Caco-2 (cell line): ENCODE measurements at regions not wholly inside any gene's neighbourhood (a gene's known extent, or its start where the extent isn't known, plus 50 kb on each side); places are given as distances from the start of the nearest gene placed in this dataset.

Experiments used
- BruUV-seq: library from RNA; stranded (reverse); fragments of 400-500 nt; replicated peaks from 2 replicates; lab custom pipeline; 2021; lab: Mats Ljungman, UMichigan
- CTCF ChIA-PET: fragments of 300-600 bp; sonication (Branson Sonifier 250); formaldehyde crosslinking; loops from one replicate; lab custom pipeline; 2022; ENCODE audit warnings: antibody characterized with exemption; lab: Charles Lee
- POLR2A ChIA-PET: fragments of 300-600 bp; sonication (Branson Sonifier 250); formaldehyde crosslinking; loops from one replicate; lab custom pipeline; 2022; ENCODE audit warnings: antibody characterized with exemption; lab: Charles Lee
- DNase-seq, 2 experiments: peaks; one replicate each; pipeline versions ENCODE4 v3.0.0 to v3.0.0-alpha.2; 2020 to 2022
- H3K27me3 ChIP-seq: replicated peaks from 2 replicates; pipeline ENCODE4 v1.6.0; 2011; ENCODE audit warnings: low read length; ENCODE audit not compliant: control insufficient read depth, insufficient read depth
- H3K36me3 ChIP-seq: 2 replicates; pipeline ENCODE4 v1.5.1; 2011; ENCODE audit warnings: low read length; ENCODE audit not compliant: control insufficient read depth, insufficient read depth
- H3K4me1 ChIP-seq: fragments of 250-450 bp; sonication (Bioruptor Pico); 2 replicates; pipeline ENCODE4 v1.5.1; 2020; ENCODE audit warnings: mild to moderate bottlenecking
- H3K4me3 ChIP-seq: 2 replicates; pipeline ENCODE4 v1.5.1; 2011; ENCODE audit warnings: low read depth, mild to moderate bottlenecking, control low read depth, low read length
- H3K9me3 ChIP-seq: fragments of 250-450 bp; sonication (Bioruptor Pico); 2 replicates; pipeline ENCODE4 v1.5.1; 2020; ENCODE audit warnings: mild to moderate bottlenecking, moderate library complexity
- H3K27ac Mint-ChIP-seq: one replicate; pipeline ENCODE4 v1.8.0; 2022; ENCODE audit warnings: mixed read lengths; ENCODE audit not compliant: unreplicated experiment
- H3K27me3 Mint-ChIP-seq: one replicate; pipeline ENCODE4 v1.8.0; 2022; ENCODE audit warnings: mixed read lengths; ENCODE audit not compliant: insufficient read depth, unreplicated experiment
- H3K36me3 Mint-ChIP-seq: one replicate; pipeline ENCODE4 v1.8.0; 2022; ENCODE audit warnings: mild to moderate bottlenecking, mixed read lengths; ENCODE audit not compliant: insufficient read depth, unreplicated experiment
- H3K4me1 Mint-ChIP-seq: one replicate; pipeline ENCODE4 v1.8.0; 2022; ENCODE audit warnings: low read depth, mixed read lengths; ENCODE audit not compliant: unreplicated experiment
- H3K4me3 Mint-ChIP-seq: one replicate; pipeline ENCODE4 v1.8.0; 2022; ENCODE audit warnings: mild to moderate bottlenecking, moderate library complexity, mixed read lengths; ENCODE audit not compliant: unreplicated experiment
- H3K9me3 Mint-ChIP-seq: one replicate; pipeline ENCODE4 v1.8.0; 2022; ENCODE audit warnings: mixed read lengths; ENCODE audit not compliant: unreplicated experiment
- intact Hi-C: fragments of 100-400 bp; cut with micrococcal nuclease; formaldehyde crosslinking; loops from one replicate; pipeline ENCODE4 v1.10.0; 2022; ENCODE audit not compliant: unreplicated experiment
- TF ChIP-seq, protein P1 (sequence below), 2 experiments: fragments of 200-600 bp in 1 of 2; IDR thresholded peaks; 1 replicate in 1 of 2; 2 replicates in 1 of 2; pipeline versions ENCODE4 v1.5.1 to v1.8.0; 2011 to 2022; ENCODE audit warnings: antibody characterized with exemption in 1 of 2, control low read depth in 1 of 2, inconsistent platforms in 1 of 2, low read depth in 1 of 2, low read length in 1 of 2, mild to moderate bottlenecking in 1 of 2, moderate library complexity in 1 of 2; ENCODE audit not compliant: insufficient read depth in 1 of 2, severe bottlenecking in 1 of 2, unreplicated experiment in 1 of 2

DNA sequence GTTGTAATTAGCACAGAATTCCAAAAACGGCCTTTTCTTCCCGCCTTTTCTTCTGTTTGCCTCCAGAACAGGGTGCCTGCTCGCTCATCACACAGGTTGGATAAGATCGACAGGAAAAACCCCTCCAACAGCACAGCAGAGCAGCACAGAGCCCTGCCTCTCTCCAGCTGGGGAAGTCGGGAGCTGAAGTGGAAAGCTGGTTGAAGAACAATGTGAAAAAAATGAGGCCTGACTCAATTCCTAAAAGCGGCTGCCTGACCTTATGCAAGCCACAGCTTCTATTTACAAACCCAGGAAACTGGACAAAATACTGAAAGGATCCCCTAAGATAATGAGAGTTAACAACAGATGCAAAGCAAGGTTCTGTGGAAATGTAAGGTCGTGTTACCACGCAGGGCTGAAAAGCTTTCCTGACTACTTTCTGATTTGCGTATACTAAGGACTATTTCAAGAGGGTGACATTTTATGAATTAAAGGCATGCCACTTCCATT is 116.9 kb downstream of the TTLL2 start:
- no peak for DNase-seq
- Mint-ChIP-seq H3K9me3 (no peaks in the 10 kb centered on the region), H3K36me3 (no peaks in the 10 kb centered on the region), H3K4me1 (no peaks in the 10 kb centered on the region), H3K27ac (no peak overlapping the region), H3K4me3 (no peak overlapping the region), H3K27me3 (no peaks in the 10 kb centered on the region)
- intact Hi-C loops = no loop called here
- H3K4me3 ChIP-seq = no peak overlapping the region
- H3K9me3 ChIP-seq = no peaks in the 10 kb centered on the region
- POLR2A ChIA-PET = no interaction called here
- BruUV-seq = no TSS peak
- CTCF ChIA-PET = no interaction called here
- no peaks in the 10 kb centered on the region for H3K27me3 ChIP-seq
- TF ChIP-seq, protein P1, sequence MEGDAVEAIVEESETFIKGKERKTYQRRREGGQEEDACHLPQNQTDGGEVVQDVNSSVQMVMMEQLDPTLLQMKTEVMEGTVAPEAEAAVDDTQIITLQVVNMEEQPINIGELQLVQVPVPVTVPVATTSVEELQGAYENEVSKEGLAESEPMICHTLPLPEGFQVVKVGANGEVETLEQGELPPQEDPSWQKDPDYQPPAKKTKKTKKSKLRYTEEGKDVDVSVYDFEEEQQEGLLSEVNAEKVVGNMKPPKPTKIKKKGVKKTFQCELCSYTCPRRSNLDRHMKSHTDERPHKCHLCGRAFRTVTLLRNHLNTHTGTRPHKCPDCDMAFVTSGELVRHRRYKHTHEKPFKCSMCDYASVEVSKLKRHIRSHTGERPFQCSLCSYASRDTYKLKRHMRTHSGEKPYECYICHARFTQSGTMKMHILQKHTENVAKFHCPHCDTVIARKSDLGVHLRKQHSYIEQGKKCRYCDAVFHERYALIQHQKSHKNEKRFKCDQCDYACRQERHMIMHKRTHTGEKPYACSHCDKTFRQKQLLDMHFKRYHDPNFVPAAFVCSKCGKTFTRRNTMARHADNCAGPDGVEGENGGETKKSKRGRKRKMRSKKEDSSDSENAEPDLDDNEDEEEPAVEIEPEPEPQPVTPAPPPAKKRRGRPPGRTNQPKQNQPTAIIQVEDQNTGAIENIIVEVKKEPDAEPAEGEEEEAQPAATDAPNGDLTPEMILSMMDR (IDR thresholded peaks at IDR 0.05; ENCODE audit: insufficient read depth in 1 of 2, low read depth in 1 of 2, low read length in 1 of 2, severe bottlenecking in 1 of 2, unreplicated experiment in 1 of 2) = no peak
- no peaks in the 10 kb centered on the region for H3K36me3 ChIP-seq
- no peaks in the 10 kb centered on the region for H3K4me1 ChIP-seq

- CTCF ChIA-PET = no interaction called here
- Mint-ChIP-seq H3K9me3 (no peaks in the 10 kb centered on the region), H3K27me3 (no peaks in the 10 kb centered on the region), H3K27ac (no peak overlapping the region), H3K36me3 (no peaks in the 10 kb centered on the region), H3K4me1 (no peaks in the 10 kb centered on the region), H3K4me3 (no peak overlapping the region)
- TF ChIP-seq, protein P1 (IDR thresholded peaks at IDR 0.05; ENCODE audit: insufficient read depth in 1 of 2, low read depth in 1 of 2, low read length in 1 of 2, severe bottlenecking in 1 of 2, unreplicated experiment in 1 of 2) = no peak
- no TSS peak for BruUV-seq
- Histone ChIP-seq H3K9me3 (no peaks in the 10 kb centered on the region), H3K4me1 (no peaks in the 10 kb centered on the region), H3K27me3 (no peaks in the 10 kb centered on the region), H3K4me3 (no peak overlapping the region), H3K36me3 (no peaks in the 10 kb centered on the region)
- POLR2A ChIA-PET = no interaction called here
- no peak for DNase-seq
- intact Hi-C loops = no loop called here
Measured at GRCh38 chr6:167442245-167442644, 117.4 kb downstream of the TTLL2 start.

GRCh38 chr6:167442796-167443680 is 118.2 kb downstream of the TTLL2 start:
- no peak for DNase-seq

More at GRCh38 chr6:167442796-167443680, 118.2 kb downstream of the TTLL2 start:
- intact Hi-C loops = no loop called here
- Histone ChIP-seq H3K4me1 (no peaks in the 10 kb centered on the region), H3K36me3 (no peaks in the 10 kb centered on the region), H3K9me3 (no peaks in the 10 kb centered on the region), H3K27me3 (no peaks in the 10 kb centered on the region), H3K4me3 (no peak overlapping the region)
- H3K27me3 Mint-ChIP-seq = no peaks in the 10 kb centered on the region
- H3K9me3 Mint-ChIP-seq = no peaks in the 10 kb centered on the region
- TF ChIP-seq, protein P1 (IDR thresholded peaks at IDR 0.05; ENCODE audit: insufficient read depth in 1 of 2, low read depth in 1 of 2, low read length in 1 of 2, severe bottlenecking in 1 of 2, unreplicated experiment in 1 of 2) = no peak
- H3K36me3 Mint-ChIP-seq = no peaks in the 10 kb centered on the region
- H3K4me1 Mint-ChIP-seq = no peaks in the 10 kb centered on the region
- ChIA-PET CTCF (no interaction called here), POLR2A (interaction anchor here (0.6 kb wide), 1 partner anchor 323 kb away, joined by 3 read pairs; no protein-coding TSS in a partner anchor)
- H3K27ac Mint-ChIP-seq = no peak overlapping the region
- no peak overlapping the region for H3K4me3 Mint-ChIP-seq
- BruUV-seq = no TSS peak
